Right ventricle myocardium inferior (tissue), 1 donor: ENCODE measurements at regions not wholly inside any gene's neighbourhood (a gene's known extent, or its start where the extent isn't known, plus 50 kb on each side); places are given as distances from the start of the nearest gene placed in this dataset.

Experiments
- ATAC-seq: fragments of 200-7000 bp; cut with Tn5 transposase; one replicate; pipeline ENCODE4 v1.9.1; 2020; ENCODE audit warnings: mild to moderate bottlenecking, moderate library complexity
- DNase-seq: peaks from one replicate; pipeline ENCODE4 v3.0.0; 2021; ENCODE audit errors: missing footprints
- intact Hi-C: fragments of 100-400 bp; cut with DNase I; formaldehyde crosslinking; loops from one replicate; pipeline ENCODE4 v1.11.0; 2022
- donor health status: DM: no; HTN: yes; CAD: no; lungs with severe emphysema.

GRCh38 chr4:180059216-180059881 is 2183.9 kb upstream of the TENM3 start:
- ATAC-seq (no peak), DNase-seq (no peak)
- intact Hi-C loops = no loop called here

- no peak for DNase-seq
- intact Hi-C loops = no loop called here
- no peak for ATAC-seq
These were observed 2182.9 kb upstream of the TENM3 start for GRCh38 chr4:180060159-180060889.

- ATAC-seq (no peak), DNase-seq (no peak)
- intact Hi-C loops = no loop called here
These were observed 2162.1 kb upstream of the TENM3 start for GRCh38 chr4:180081072-180081471.

- intact Hi-C loops = no loop called here
- ATAC-seq (no peak), DNase-seq (no peak)
These were observed 2158.6 kb upstream of the TENM3 start for GRCh38 chr4:180084561-180084960.

- DNase-seq (no peak), ATAC-seq (no peak)
- intact Hi-C loops = no loop called here
These were observed 2156.6 kb upstream of the TENM3 start for GRCh38 chr4:180086480-180087190.

GRCh38 chr4:180098586-180098985 is 2144.6 kb upstream of the TENM3 start:
- DNase-seq (no peak), ATAC-seq (no peak)
- intact Hi-C loops = no loop called here

- intact Hi-C loops = no loop called here
- no peak for DNase-seq
- no peak for ATAC-seq
These were observed 2143.2 kb upstream of the TENM3 start for GRCh38 chr4:180099957-180100356.

- DNase-seq (no peak), ATAC-seq (no peak)
- intact Hi-C loops = no loop called here
These were observed 2142.5 kb upstream of the TENM3 start for GRCh38 chr4:180100433-180101344.

- DNase-seq (no peak), ATAC-seq (no peak)
- intact Hi-C loops = no loop called here
These were observed 2141.7 kb upstream of the TENM3 start for GRCh38 chr4:180101348-180102083.

GRCh38 chr4:180103794-180104193 is 2139.4 kb upstream of the TENM3 start:
- DNase-seq (no peak), ATAC-seq (no peak)
- intact Hi-C loops = no loop called here

- intact Hi-C loops = no loop called here
- DNase-seq = no peak
- no peak for ATAC-seq
These were observed 2137.8 kb upstream of the TENM3 start for GRCh38 chr4:180105362-180105761.

- intact Hi-C loops = no loop called here
- ATAC-seq = no peak
- no peak for DNase-seq
These were observed 2137.1 kb upstream of the TENM3 start for GRCh38 chr4:180106122-180106521.

GRCh38 chr4:180106997-180107396 is 2136.2 kb upstream of the TENM3 start:
- no peak for DNase-seq
- no peak for ATAC-seq
- intact Hi-C loops = no loop called here

GRCh38 chr4:180116840-180117239 is 2126.4 kb upstream of the TENM3 start:
- intact Hi-C loops = no loop called here
- DNase-seq = no peak
- no peak for ATAC-seq

- DNase-seq (no peak), ATAC-seq (no peak)
- intact Hi-C loops = no loop called here
These were observed 2123.1 kb upstream of the TENM3 start for GRCh38 chr4:180120068-180120467.

- DNase-seq (no peak), ATAC-seq (no peak)
- intact Hi-C loops = no loop called here
These were observed 2108.9 kb upstream of the TENM3 start for GRCh38 chr4:180134091-180134866.

- DNase-seq = no peak
- intact Hi-C loops = no loop called here
- no peak for ATAC-seq
These were observed 2101.5 kb upstream of the TENM3 start for GRCh38 chr4:180141734-180142133.

GRCh38 chr4:180148737-180149136 is 2094.5 kb upstream of the TENM3 start:
- DNase-seq (no peak), ATAC-seq (no peak)
- intact Hi-C loops = no loop called here
